Epithelial cell of esophagus (primary cell): ENCODE measurements at regions not wholly inside any gene's neighbourhood (a gene's known extent, or its start where the extent isn't known, plus 50 kb on each side); places are given as distances from the start of the nearest gene placed in this dataset.

ENCODE experiments used
- DNase-seq: peaks from one replicate; pipeline ENCODE4 v3.0.0; 2010; ENCODE audit warnings: low read depth
- H3K4me3 ChIP-seq: 2 replicates; pipeline ENCODE4 v1.5.1; 2011; ENCODE audit warnings: mild to moderate bottlenecking, low read length, control low read depth
- CTCF ChIP-seq: IDR thresholded peaks from 2 replicates; pipeline ENCODE4 v1.5.1; 2011; ENCODE audit warnings: low read depth, mild to moderate bottlenecking, low read length, control low read depth, inconsistent platforms; ENCODE audit not compliant: insufficient read depth; ENCODE audit errors: missing control alignments

- no peak for DNase-seq
- no peak overlapping the region for H3K4me3 ChIP-seq
- no peak for TF ChIP-seq CTCF
Observed at GRCh38 chr16:9141813-9142212, 50.4 kb downstream of the HAPSTR1 start.

GRCh38 chr16:9144106-9144505 lies 52.7 kb downstream of the HAPSTR1 start:
- TF ChIP-seq CTCF: no peak
- no peak for DNase-seq
- H3K4me3 ChIP-seq: no peak overlapping the region

GRCh38 chr16:9148374-9149015 lies 57.1 kb downstream of the HAPSTR1 start:
- H3K4me3 ChIP-seq: no peak overlapping the region
- DNase-seq: no peak
- TF ChIP-seq CTCF: no peak

GRCh38 chr16:9151074-9151473 lies 59.6 kb downstream of the HAPSTR1 start:
- DNase-seq: no peak
- TF ChIP-seq CTCF: no peak
- H3K4me3 ChIP-seq: no peak overlapping the region

- no peak for TF ChIP-seq CTCF
- H3K4me3 ChIP-seq: no peak overlapping the region
- no peak for DNase-seq
Observed at GRCh38 chr16:9151597-9151996, 60.2 kb downstream of the HAPSTR1 start.

GRCh38 chr16:9152649-9153501 lies 61.4 kb downstream of the HAPSTR1 start:
- TF ChIP-seq CTCF: no peak
- no peak for DNase-seq
- no peak overlapping the region for H3K4me3 ChIP-seq
